Medulla oblongata (tissue), 1 donor: ENCODE measurements at regions not wholly inside any gene's neighbourhood (a gene's known extent, or its start where the extent isn't known, plus 50 kb on each side); places are given as distances from the start of the nearest gene placed in this dataset.
"Not testable (repeated sequence)": the region's sequence is repeated elsewhere in the genome, so short reads cannot be mapped to it uniquely, and the experiment has no call there.

Experiments used
- DNase-seq: peaks from one replicate; pipeline ENCODE4 v3.0.0-alpha.2; 2015; ENCODE audit errors: extremely low spot score

GRCh38 chr18:40159141-40160017, 1795.7 kb upstream of the PIK3C3 start:
- DNase-seq, result peak; percentile 50

DNA sequence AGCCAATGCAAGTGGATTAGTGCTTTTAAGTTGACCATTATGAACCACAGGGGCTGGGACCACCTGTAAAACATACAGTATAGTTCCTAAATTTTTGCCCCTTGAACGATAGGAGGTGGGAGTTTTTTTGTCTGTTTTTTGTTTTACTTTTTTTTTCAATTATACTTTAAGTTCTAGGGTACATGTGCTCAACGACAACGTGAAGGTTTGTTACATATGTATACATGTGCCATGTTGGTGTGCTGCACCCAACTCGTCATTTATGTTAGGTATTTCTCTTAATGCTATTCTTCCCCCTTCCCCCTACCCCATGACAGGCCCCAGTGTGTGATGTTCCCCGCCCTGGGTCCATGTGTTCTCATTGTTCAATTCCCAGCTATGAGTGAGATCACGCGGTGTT, 1797.9 kb upstream of the PIK3C3 start:
- DNase-seq, result no peak

GRCh38 chr18:40152859-40153258, 1802.2 kb upstream of the PIK3C3 start:
- no peak for DNase-seq

- DNase-seq, result no peak
These were observed 1806.1 kb upstream of the PIK3C3 start for GRCh38 chr18:40148960-40149359.

GRCh38 chr18:40133253-40133652, 1821.8 kb upstream of the PIK3C3 start:
- DNase-seq, result no peak

DNA sequence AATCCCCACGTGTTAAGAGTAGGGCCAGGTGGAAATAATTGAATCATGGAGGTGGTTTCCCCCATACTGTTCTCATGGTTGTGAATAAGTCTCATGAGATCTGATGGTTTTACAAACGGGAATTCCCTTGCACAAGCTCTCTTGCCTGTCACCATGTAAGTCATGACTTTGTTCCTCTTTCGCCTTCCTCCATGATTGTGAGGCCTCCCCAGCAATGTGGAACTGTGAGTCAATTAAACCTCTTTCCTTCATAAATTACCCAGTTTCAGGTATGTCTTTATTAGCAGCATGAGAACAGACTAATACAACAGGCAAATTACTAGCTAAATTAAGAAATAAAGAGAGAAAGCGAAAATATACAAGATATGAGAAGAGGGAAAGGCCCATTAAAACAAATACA, 1822.6 kb upstream of the PIK3C3 start:
- not testable (repeated sequence) for DNase-seq

GRCh38 chr18:40124107-40124506, 1830.9 kb upstream of the PIK3C3 start:
- no peak for DNase-seq

- DNase-seq, result no peak
These were observed 1834.1 kb upstream of the PIK3C3 start for GRCh38 chr18:40120796-40121391.

- DNase-seq, result no peak
These were observed 1834.7 kb upstream of the PIK3C3 start for GRCh38 chr18:40120356-40120755.

DNA sequence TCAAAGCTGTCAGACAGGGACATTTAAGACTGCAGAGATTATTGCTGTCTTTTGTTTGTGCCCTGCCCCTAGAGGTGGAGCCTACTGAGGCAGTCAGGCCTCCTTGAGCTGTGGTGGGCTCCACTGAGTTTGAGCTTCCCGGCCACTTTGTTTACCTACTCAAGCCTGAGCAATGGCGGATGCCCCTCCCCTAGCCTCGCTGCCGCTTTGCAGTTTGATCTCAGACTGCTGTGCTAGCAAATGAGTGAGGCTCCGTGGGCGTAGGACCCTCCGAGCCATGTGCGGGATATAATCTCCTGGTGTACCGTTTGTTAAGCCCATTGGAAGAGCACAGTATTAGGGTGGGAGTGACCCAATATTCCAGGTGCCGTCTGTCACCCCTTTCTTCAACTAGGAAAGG, 1835.5 kb upstream of the PIK3C3 start:
- DNase-seq, result not testable (repeated sequence)

GRCh38 chr18:40110455-40110854, 1844.6 kb upstream of the PIK3C3 start:
- no peak for DNase-seq

DNA sequence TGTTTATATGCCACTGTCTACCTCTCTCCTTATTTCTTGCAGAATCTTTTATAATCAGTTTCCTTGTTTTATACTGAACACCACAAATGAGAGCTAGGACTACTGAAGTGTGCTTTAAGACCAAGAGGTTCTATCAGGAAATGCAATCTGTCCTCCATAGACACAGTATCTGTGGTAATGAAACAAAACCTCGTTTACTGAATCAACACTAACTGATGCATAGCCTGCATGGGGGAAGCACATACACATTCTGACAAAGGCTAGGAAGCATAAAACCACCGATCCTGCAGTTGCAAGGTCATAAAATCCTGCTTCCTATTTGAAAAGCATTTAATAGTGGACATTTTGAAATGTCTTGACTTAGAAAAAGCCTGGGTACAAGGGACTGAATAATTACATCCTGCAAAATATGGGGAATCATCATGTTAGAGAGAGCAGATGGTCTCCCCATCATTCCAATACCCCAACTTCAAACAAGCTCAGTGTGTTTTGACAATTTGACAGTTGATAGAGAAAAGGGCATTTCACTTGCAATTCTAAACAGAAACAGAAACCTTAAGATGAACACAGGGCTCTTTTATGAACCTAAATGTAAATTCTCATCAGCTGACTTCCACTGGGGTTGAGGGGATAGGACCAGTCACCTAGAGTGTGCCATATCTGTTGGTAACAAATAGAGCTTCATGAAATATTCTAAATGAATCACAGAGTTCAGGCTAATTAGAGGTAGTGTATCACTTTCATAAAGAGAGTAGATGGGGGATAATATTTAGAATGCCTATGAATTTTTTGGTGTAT, 1845.6 kb upstream of the PIK3C3 start:
- DNase-seq, result no peak

GRCh38 chr18:40108596-40108995, 1846.4 kb upstream of the PIK3C3 start:
- no peak for DNase-seq

DNA sequence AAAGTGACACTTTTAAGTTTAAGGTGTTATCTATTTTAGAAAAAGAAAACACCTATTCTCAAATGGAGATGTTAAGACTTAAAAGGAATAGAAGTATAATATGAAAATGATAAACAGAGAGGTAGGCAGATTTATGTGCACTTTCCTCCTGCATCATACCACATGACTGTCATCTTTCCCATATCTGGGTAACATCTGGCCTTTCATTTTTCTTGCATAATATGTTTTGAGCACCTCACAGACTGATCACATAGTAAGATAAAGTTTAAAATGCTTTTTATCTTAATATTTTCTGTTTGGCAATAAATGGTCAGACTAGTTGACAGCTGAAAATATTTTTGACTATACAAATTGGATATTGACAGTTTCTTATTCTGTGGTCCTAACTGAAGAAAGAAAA, 1852.1 kb upstream of the PIK3C3 start:
- no peak for DNase-seq

DNA sequence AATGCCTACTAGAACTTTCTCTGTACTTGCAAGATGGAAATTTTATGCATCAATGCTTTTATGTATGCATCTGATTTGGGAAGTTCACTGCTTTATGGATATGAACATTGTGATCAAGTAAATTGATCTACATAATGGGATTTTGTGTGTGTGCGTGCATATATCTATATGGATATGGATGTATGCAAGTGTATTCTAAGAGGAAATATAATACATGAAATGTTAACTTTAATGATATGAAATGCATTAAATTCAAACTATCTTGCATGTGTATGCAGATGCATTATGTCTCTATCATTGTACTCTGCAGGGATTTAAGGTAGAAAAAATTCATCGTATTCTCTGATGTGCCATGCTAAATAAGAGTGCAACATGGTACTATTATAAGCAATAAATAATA, 1855.4 kb upstream of the PIK3C3 start:
- DNase-seq, result no peak

DNA sequence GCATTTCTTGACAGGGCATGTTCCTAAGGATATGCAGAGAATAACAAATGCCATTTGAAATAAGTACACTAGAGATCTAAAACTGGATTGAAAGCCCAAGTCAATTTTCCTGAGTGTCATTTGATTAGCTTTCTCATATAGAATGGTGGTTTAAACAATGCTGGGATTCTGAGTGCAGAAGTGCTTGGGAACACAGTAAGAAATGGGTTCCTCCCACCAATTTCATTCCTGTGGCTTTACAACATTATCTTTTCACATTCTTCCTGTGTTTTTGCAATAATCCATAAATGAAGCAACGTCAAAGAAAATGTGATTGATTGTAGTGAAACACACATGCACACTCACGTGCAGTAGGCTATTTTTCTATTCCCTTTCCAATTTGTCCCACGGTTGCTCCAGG, 1858.4 kb upstream of the PIK3C3 start:
- no peak for DNase-seq

DNA sequence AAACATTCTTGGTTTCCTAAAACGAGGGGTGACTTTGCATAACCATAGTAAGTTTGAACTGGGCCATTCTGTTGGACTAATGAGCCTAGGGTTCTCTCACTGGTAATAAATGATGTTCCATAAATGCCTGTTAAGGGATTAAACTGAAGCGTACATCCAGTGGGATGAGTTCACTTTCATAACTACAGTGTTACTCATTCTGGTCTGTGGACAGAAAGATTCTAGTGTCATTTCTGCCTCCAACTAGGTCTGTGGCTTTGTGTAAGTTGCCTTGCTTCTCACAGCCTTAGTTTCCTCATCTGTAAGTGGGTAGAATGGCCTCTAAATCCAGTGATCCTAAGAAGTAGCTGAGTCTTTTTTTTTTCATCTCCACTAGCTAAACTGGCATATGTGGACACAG, 1860.6 kb upstream of the PIK3C3 start:
- no peak for DNase-seq

DNA sequence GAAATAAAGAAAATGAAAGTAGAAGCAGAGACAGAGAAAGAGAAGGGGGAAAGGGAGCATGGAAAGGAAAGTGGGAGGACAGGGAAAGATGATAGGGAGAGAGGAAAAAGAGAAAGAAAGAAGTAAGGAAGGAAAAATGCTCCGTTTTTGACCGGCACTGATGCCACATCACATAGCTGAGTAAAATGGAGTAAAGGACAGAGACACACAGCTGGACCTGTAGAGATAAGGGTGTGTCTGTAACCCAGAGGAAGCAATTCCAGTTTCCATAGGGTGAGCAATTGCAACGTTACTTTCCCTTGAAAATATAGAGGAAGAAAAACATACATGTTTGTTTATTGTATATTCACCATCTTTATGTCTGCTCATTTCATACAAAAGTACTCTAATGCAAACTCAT, 1866.9 kb upstream of the PIK3C3 start:
- DNase-seq, result no peak

DNA sequence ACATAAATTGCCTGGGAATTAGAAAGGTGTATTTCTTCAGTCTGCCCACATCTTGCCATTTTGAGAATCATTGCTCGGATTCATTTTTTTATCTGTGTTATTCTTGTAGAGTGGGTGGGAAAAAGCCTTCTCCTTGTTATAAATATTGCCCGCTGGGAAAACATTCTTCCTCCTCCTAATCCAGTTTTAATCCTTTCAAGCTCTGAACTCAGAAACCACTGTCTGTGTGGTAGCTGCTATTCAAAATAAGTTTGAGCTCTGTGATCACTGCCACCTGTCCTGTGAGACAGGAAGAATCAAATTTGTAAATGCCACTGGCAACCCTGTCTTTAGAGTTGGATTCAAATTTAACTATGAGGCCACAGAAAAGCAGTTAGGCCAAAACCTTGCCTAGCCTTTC, 1875.2 kb upstream of the PIK3C3 start:
- no peak for DNase-seq

DNA sequence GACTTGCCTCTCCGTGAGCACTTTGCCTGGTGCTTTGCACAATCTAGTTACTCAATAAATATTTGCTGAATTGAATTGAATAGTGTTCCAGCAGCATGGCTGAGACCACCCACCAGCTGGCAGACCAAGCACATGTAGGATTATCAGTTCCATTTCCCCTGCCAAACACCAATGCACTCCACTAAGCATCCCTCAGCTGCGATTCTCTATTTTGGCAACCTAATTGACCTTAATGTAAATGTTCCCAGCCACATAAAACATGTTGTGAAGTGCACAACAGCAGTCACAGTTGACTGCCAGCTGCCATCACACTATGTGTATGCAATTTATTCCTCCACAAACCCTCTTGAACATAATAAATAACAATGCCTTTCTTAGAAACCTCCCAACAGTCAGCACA, 1879.4 kb upstream of the PIK3C3 start:
- no peak for DNase-seq

DNA sequence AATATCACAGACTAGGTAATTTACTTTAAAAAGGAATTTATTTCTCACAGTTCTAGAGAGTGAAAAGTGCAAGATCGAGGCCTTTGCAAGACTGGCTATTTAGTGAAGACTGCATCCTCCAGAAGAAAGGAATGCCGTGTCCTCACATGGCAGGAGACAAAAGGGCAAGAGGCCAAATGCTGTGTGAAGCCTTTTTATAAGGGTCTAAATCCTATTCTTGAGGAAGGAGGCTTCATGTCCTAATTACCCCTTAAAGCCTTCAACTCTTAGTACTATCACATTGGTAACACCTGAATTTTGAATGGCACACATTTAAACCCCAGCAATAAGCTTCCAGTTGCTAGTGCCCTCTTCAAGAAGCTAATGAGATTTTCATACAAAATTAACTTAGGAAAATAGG, 1882.3 kb upstream of the PIK3C3 start:
- no peak for DNase-seq

DNA sequence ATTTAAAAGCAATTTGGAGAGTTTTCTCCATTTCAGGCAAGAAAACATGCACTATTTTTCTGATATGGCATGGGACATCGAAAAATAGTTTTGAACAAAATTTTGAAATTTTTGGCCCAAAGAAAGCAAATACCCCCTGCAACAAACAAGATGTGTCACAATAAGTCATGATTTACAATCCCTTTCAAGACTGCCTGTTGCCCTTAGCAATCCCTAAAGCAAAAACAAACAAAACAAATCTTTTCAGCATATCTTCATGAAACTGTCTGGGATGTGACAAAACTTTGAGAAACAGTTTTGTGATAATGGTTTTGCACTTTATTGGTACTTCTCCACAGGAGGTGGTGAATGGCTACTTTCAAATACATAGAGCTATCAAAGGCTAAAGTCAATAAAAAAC, 1888.7 kb upstream of the PIK3C3 start:
- no peak for DNase-seq

GRCh38 chr18:40063488-40063887, 1891.5 kb upstream of the PIK3C3 start:
- DNase-seq, result no peak
